Calu3 (cell line): ENCODE measurements at regions not wholly inside any gene's neighbourhood (a gene's known extent, or its start where the extent isn't known, plus 50 kb on each side); places are given as distances from the start of the nearest gene placed in this dataset.

Experiments used
- BruUV-seq: library from RNA; stranded (reverse); fragments of 400-500 nt; replicated peaks from 2 replicates; lab custom pipeline; 2021; lab: Mats Ljungman, UMichigan
- CTCF ChIA-PET: fragments of 300-600 bp; sonication (Branson Sonifier 250); formaldehyde crosslinking; loops from one replicate; lab custom pipeline; 2022; ENCODE audit warnings: antibody characterized with exemption; lab: Charles Lee
- DNase-seq: peaks from one replicate; pipeline ENCODE4 v3.0.0; 2022
- H3K27ac Mint-ChIP-seq: one replicate; pipeline ENCODE4 v1.8.0; 2022; ENCODE audit warnings: mixed read lengths; ENCODE audit not compliant: unreplicated experiment
- H3K27me3 Mint-ChIP-seq: one replicate; pipeline ENCODE4 v1.8.0; 2022; ENCODE audit warnings: mixed read lengths; ENCODE audit not compliant: unreplicated experiment
- H3K36me3 Mint-ChIP-seq: one replicate; pipeline ENCODE4 v1.8.0; 2022; ENCODE audit warnings: mild to moderate bottlenecking, moderate library complexity, mixed read lengths; ENCODE audit not compliant: insufficient read depth, unreplicated experiment
- H3K4me1 Mint-ChIP-seq: one replicate; pipeline ENCODE4 v1.8.0; 2022; ENCODE audit warnings: mild to moderate bottlenecking, low read depth, mixed read lengths; ENCODE audit not compliant: unreplicated experiment
- H3K4me3 Mint-ChIP-seq: one replicate; pipeline ENCODE4 v1.8.0; 2022; ENCODE audit warnings: mild to moderate bottlenecking, low read depth, moderate library complexity, mixed read lengths; ENCODE audit not compliant: unreplicated experiment
- H3K9me3 Mint-ChIP-seq: one replicate; pipeline ENCODE4 v1.8.0; 2022; ENCODE audit warnings: low read depth, mixed read lengths; ENCODE audit not compliant: unreplicated experiment
- intact Hi-C: fragments of 100-400 bp; cut with micrococcal nuclease; formaldehyde crosslinking; loops from one replicate; pipeline ENCODE4 v1.10.0; 2022; ENCODE audit not compliant: unreplicated experiment
- TF ChIP-seq, protein P1 (sequence below): fragments of 200-600 bp; IDR thresholded peaks from one replicate; pipeline ENCODE4 v1.8.0; 2022; ENCODE audit warnings: antibody characterized with exemption; ENCODE audit not compliant: unreplicated experiment

DNA sequence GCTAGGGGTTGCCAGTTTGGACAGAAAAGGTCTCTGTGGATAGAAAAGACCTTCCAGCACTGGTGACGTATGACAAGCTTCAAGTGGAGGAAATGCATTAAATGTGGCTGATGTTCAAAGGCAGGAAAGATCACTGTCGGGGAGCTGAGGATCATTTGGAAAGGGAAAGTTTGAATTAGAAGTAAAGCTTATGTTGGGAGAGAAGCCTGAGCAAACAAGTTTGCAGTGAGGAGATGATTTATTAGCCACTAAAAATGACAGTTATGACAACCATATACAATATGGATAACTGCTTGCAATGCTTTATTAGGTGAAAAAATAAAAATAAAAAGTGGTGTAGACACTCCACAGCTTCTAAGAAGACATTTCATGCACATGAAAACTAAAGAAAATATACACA, 135.3 kb upstream of the HS3ST1 start:
- intact Hi-C loops = no loop called here
- Mint-ChIP-seq H3K36me3 (no peaks in the 10 kb centered on the region), H3K27ac (peak overlapping the region; percentile 67), H3K4me1 (peaks cover 16% of the 10 kb centered on the region), H3K9me3 (no peaks in the 10 kb centered on the region), H3K27me3 (no peaks in the 10 kb centered on the region), H3K4me3 (no peak overlapping the region)
- TF ChIP-seq, protein P1, sequence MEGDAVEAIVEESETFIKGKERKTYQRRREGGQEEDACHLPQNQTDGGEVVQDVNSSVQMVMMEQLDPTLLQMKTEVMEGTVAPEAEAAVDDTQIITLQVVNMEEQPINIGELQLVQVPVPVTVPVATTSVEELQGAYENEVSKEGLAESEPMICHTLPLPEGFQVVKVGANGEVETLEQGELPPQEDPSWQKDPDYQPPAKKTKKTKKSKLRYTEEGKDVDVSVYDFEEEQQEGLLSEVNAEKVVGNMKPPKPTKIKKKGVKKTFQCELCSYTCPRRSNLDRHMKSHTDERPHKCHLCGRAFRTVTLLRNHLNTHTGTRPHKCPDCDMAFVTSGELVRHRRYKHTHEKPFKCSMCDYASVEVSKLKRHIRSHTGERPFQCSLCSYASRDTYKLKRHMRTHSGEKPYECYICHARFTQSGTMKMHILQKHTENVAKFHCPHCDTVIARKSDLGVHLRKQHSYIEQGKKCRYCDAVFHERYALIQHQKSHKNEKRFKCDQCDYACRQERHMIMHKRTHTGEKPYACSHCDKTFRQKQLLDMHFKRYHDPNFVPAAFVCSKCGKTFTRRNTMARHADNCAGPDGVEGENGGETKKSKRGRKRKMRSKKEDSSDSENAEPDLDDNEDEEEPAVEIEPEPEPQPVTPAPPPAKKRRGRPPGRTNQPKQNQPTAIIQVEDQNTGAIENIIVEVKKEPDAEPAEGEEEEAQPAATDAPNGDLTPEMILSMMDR = no peak
- DNase-seq = no peak
- no TSS peak for BruUV-seq
- CTCF ChIA-PET = no interaction called here

DNA sequence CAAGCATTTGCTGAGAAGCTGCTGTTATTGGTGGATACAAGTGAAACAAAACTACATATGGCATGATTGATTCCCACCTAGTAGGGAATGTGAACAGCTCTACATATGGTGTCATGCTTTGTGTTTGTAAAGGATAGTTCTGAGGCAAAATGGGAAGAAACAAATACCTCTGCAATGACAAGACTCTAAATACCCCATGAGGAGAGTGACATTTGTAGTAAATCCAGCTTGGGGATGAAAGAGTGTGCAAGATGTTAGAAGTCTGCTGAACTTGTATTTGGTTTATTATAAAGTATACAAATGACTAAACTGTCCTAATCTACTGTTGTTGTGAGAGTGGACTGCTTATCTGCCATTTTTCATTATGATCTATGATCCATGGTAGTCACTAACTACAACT, 120.8 kb upstream of the HS3ST1 start:
- H3K4me3 Mint-ChIP-seq = no peak overlapping the region
- H3K27me3 Mint-ChIP-seq = no peaks in the 10 kb centered on the region
- H3K4me1 Mint-ChIP-seq = peaks cover 51% of the 10 kb centered on the region
- BruUV-seq = no TSS peak
- peaks cover 2% of the 10 kb centered on the region for H3K9me3 Mint-ChIP-seq
- DNase-seq = no peak
- peak overlapping the region; percentile 93 for H3K27ac Mint-ChIP-seq
- TF ChIP-seq, protein P1 = no peak
- intact Hi-C loops = loop anchor here (2.0 kb wide), 1 partner anchor 63 kb away; no protein-coding TSS in a partner anchor
- peaks cover 37% of the 10 kb centered on the region for H3K36me3 Mint-ChIP-seq
- CTCF ChIA-PET = no interaction called here

DNA sequence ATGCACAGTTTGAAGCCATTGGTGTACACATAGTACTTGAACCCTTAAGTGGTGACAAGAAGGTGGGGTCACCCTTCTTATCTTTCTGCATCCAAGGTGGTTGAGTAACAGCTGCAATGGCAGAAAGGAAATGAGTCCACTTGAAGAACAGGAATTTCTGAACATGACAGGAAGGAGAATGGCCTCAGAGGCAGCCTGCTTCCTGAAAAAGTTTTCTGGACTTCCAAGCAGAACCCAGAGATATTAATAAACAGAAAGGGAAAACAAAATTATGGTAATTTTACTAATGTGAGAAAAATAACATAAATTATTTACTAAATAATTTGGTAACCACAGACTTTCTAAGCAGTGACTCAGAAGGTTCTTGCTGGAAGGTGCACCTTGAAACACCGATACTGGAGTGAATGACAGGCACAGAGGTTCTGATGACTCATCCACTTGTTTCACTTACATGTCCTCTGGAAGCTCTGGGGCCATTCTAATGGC, 119.9 kb upstream of the HS3ST1 start:
- intact Hi-C loops = loop anchor here (1.0 to 2.0 kb wide), 2 partner anchors 18 to 64 kb away; no protein-coding TSS in a partner anchor

DNA sequence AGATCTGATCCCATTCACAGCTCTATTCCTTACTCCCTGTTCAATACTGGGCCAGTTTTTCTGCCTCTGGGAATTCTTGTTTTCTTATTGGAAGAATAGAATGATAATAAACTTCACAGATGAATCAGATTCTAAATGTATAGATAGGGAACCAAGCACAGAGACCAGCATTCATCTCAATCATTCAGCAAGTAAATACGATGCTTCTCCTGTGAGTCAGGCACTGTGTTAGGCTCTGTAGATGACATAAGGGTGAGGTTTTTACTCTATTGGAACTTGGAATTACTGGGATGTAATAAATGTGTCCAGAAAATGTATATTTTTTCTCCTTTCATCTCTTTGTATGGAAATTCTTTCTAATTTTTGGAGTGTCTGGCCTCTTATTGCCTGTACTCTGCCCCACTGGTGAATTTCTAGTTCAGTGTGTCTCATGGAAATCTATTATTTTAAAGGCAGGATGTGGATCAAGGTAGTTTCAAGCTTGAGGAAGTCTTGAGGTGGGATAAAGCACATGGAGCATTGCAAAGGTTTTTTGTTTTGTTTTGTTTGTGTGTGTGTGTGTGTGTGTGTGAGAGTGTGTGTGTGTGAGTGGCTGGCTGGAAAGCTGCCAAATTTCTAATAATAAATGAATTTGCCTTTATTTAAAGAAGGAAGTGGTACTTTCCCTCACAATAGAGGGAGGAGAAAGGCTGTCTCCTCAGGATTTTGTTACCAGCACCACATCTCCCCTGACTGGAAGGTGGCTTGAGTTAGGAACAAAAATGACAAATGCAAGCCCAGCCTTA, 117.9 kb upstream of the HS3ST1 start:
- peaks cover 2% of the 10 kb centered on the region for H3K9me3 Mint-ChIP-seq
- peak overlapping the region; percentile 88 for H3K27ac Mint-ChIP-seq
- peak overlapping the region; percentile 65 for H3K4me3 Mint-ChIP-seq
- TF ChIP-seq, protein P1 = no peak
- DNase-seq = no peak
- H3K4me1 Mint-ChIP-seq = peaks cover 76% of the 10 kb centered on the region
- BruUV-seq = no TSS peak
- peaks cover 52% of the 10 kb centered on the region for H3K36me3 Mint-ChIP-seq
- intact Hi-C loops = no loop called here
- H3K27me3 Mint-ChIP-seq = no peaks in the 10 kb centered on the region
- CTCF ChIA-PET = interaction anchor here (0.6 to 1.5 kb wide), 3 partner anchors 76 to 198 kb away, joined by 4 to 8 read pairs (median 4); no protein-coding TSS in a partner anchor

More for the DNA sequence above, 119.9 kb upstream of the HS3ST1 start:
- Mint-ChIP-seq H3K36me3 (peaks cover 45% of the 10 kb centered on the region), H3K27ac (peak overlapping the region; percentile 93), H3K4me3 (peak overlapping the region; percentile 1), H3K27me3 (no peaks in the 10 kb centered on the region), H3K4me1 (peaks cover 60% of the 10 kb centered on the region), H3K9me3 (peaks cover 2% of the 10 kb centered on the region)
- TF ChIP-seq, protein P1 = no peak
- CTCF ChIA-PET = interaction anchor here (0.6 kb wide), 1 partner anchor 695 kb away, joined by 3 read pairs; no protein-coding TSS in a partner anchor
- no TSS peak for BruUV-seq
- DNase-seq = peak; percentile 37
